HepG2 (cell line): ENCODE measurements at regions not wholly inside any gene's neighbourhood (a gene's known extent, or its start where the extent isn't known, plus 50 kb on each side); places are given as distances from the start of the nearest gene placed in this dataset.
A peak's percentile ranks its signal among the peaks of the same experiment; 100 is the strongest.

Experiments
- ATAC-seq: fragments of 200-7000 bp; cut with Tn5 transposase; 3 replicates; pipeline ENCODE4 v1.9.1; 2020; ENCODE audit warnings: mild to moderate bottlenecking, moderate library complexity
- BruUV-seq: library from RNA; stranded (reverse); fragments of 400-500 nt; replicated peaks from 2 replicates; lab custom pipeline; 2021; lab: Mats Ljungman, UMichigan
- CTCF ChIA-PET: fragments of 300-600 bp; formaldehyde crosslinking; extraction: SDS; loops from one replicate; lab custom pipeline; 2021; ENCODE audit warnings: low total read pairs, inconsistent platforms, low intra/inter-chr PET ratio; lab: Yijun Ruan, JAX
- POLR2A ChIA-PET: fragments of 350-600 bp; sonication (Branson Sonifier 250); formaldehyde crosslinking; loops from one replicate; lab custom pipeline; 2020; ENCODE audit warnings: antibody characterized with exemption, inconsistent platforms; lab: Yijun Ruan, JAX
- DNase-seq: peaks from one replicate; pipeline ENCODE4 v3.0.0-alpha.2; 2015; ENCODE audit warnings: low spot score
- FAIRE-seq: peaks from 3 replicates; lab custom pipeline; 2011; peaks lifted over from hg19 to GRCh38; lab: Jason Lieb, UNC
- H2AFZ ChIP-seq: one replicate; pipeline ENCODE4 v1.6.1; 2011; ENCODE audit warnings: low read length, inconsistent platforms
- H3K27ac ChIP-seq: fragments of 300-600 bp; 3 replicates; pipeline ENCODE4 v1.8.0; 2011; ENCODE audit warnings: mixed run types, mild to moderate bottlenecking, mixed read lengths, low read length, inconsistent platforms; ENCODE audit not compliant: insufficient read depth; ENCODE audit errors: extremely low read length
- H3K27me3 ChIP-seq, 2 experiments: fragments of 200-600 bp in 1 of 2; 2 replicates in 1 of 2; 3 replicates in 1 of 2; pipeline versions ENCODE4 v1.6.0 to v1.8.0; 2011; ENCODE audit warnings: low read length in 2 of 2, mild to moderate bottlenecking in 2 of 2, moderate library complexity in 2 of 2, inconsistent platforms in 1 of 2; ENCODE audit not compliant: insufficient read depth in 2 of 2, control insufficient read depth in 1 of 2
- H3K36me3 ChIP-seq, 2 experiments: fragments of 200-600 bp in 1 of 2; replicated peaks in 1 of 2; 2 replicates in 1 of 2; 3 replicates in 1 of 2; pipeline versions ENCODE4 v1.5.1 to v1.8.0; 2011; ENCODE audit warnings: low read length in 2 of 2, inconsistent platforms in 1 of 2; ENCODE audit not compliant: insufficient read depth in 2 of 2, control insufficient read depth in 1 of 2
- H3K4me1 ChIP-seq: 2 replicates; pipeline ENCODE4 v1.5.1; 2012; ENCODE audit warnings: low read length, inconsistent platforms; ENCODE audit not compliant: insufficient read depth
- H3K4me2 ChIP-seq: 2 replicates; pipeline ENCODE4 v1.6.0; 2011; ENCODE audit warnings: low read depth, low read length, inconsistent platforms
- H3K4me3 ChIP-seq, 3 experiments: fragments of 200-600 bp in 1 of 3; sonication (generic), shearing (Covaris generic) in 1 of 3; replicated peaks in 1 of 3; 2 replicates each; pipeline ENCODE4 v1.5.1; 2011 to 2016; ENCODE audit warnings: low read length in 3 of 3, inconsistent platforms in 2 of 3, low read depth in 2 of 3, mild to moderate bottlenecking in 2 of 3, control low read depth in 1 of 3, mixed read lengths in 1 of 3; ENCODE audit not compliant: insufficient read depth in 1 of 3
- H3K79me2 ChIP-seq: one replicate; pipeline ENCODE4 v1.6.1; 2011; ENCODE audit warnings: low read length, inconsistent platforms; ENCODE audit not compliant: insufficient read depth
- H3K9ac ChIP-seq: 2 replicates; pipeline ENCODE4 v1.6.0; 2011; ENCODE audit warnings: mild to moderate bottlenecking, low read depth, low read length, inconsistent platforms; ENCODE audit not compliant: insufficient read depth
- H3K9me3 ChIP-seq: 2 replicates; pipeline ENCODE4 v1.5.1; 2012; ENCODE audit warnings: mild to moderate bottlenecking, low read length
- H4K20me1 ChIP-seq: 2 replicates; pipeline ENCODE4 v1.6.0; 2011; ENCODE audit warnings: inconsistent platforms, mild to moderate bottlenecking, low read length, moderate library complexity; ENCODE audit not compliant: insufficient read depth
- ARHGAP35 ChIP-seq: sonication (generic); formaldehyde crosslinking; IDR thresholded peaks from 2 replicates; pipeline ENCODE4 v1.9.0; 2022; ENCODE audit warnings: mild to moderate bottlenecking, inconsistent platforms, moderate library complexity, missing genetic modification reagents, borderline replicate concordance
- DPF2 ChIP-seq: sonication (generic); formaldehyde crosslinking; IDR thresholded peaks from 2 replicates; pipeline ENCODE4 v1.4.0; 2020; ENCODE audit warnings: mild to moderate bottlenecking, low read depth, missing genetic modification reagents, borderline replicate concordance
- KDM2A ChIP-seq: sonication (generic); formaldehyde crosslinking; IDR thresholded peaks from 2 replicates; pipeline ENCODE4 v1.4.0; 2020; ENCODE audit warnings: low read depth, missing genetic modification reagents, borderline replicate concordance
- MTA3 ChIP-seq: sonication (generic); formaldehyde crosslinking; IDR thresholded peaks from 2 replicates; pipeline ENCODE4 v1.4.0; 2020; ENCODE audit warnings: missing genetic modification reagents
- NCOA5 ChIP-seq: sonication (generic); formaldehyde crosslinking; IDR thresholded peaks from 2 replicates; pipeline ENCODE4 v1.4.0; 2020; ENCODE audit warnings: missing genetic modification reagents
- NFE2 ChIP-seq: sonication (generic); formaldehyde crosslinking; IDR thresholded peaks from 2 replicates; pipeline ENCODE4 v1.4.0; 2020; ENCODE audit warnings: missing genetic modification reagents
- PAX8 ChIP-seq: sonication (generic); formaldehyde crosslinking; IDR thresholded peaks from 2 replicates; pipeline ENCODE4 v1.8.0; 2022; ENCODE audit warnings: mild to moderate bottlenecking, missing genetic modification reagents, borderline replicate concordance
- ZFP1 ChIP-seq: IDR thresholded peaks from 2 replicates; pipeline ENCODE4 v1.6.1; 2016
- ZMAT3 ChIP-seq: sonication (generic); formaldehyde crosslinking; conservative IDR thresholded peaks from 2 replicates; pipeline ENCODE4 v1.7.0; 2021; ENCODE audit warnings: missing genetic modification reagents
- ZNF17 ChIP-seq: sonication (generic); formaldehyde crosslinking; IDR thresholded peaks from 2 replicates; pipeline ENCODE4 v1.5.0; 2020; ENCODE audit warnings: mild to moderate bottlenecking, missing genetic modification reagents
- ZNF496 ChIP-seq: sonication (generic); formaldehyde crosslinking; IDR thresholded peaks from 2 replicates; pipeline ENCODE4 v1.8.1; 2023; ENCODE audit warnings: mild to moderate bottlenecking, moderate library complexity, missing genetic modification reagents; ENCODE audit not compliant: insufficient replicate concordance
- ZNF761 ChIP-seq: sonication (generic); formaldehyde crosslinking; conservative IDR thresholded peaks from 2 replicates; pipeline ENCODE4 v1.4.0; 2020; ENCODE audit warnings: mild to moderate bottlenecking, missing genetic modification reagents
- WGBS: methylation state at CpG from one replicate; pipeline ENCODE4 v1.1.6; 2017; ENCODE audit warnings: low lambda C conversion rate; 5-methylcytosine and 5-hydroxymethylcytosine counted together
- in situ Hi-C: cut with HindIII; loops from 2 replicates; pipeline ENCODE4 v1.10.0; 2017; ENCODE audit warnings: low pct_unique_long_range_greater_than_20kb; ENCODE audit not compliant: extremely low pct_ligation_motif_present
- intact Hi-C: fragments of 100-400 bp; cut with micrococcal nuclease; formaldehyde crosslinking; loops from one replicate; pipeline ENCODE4 v1.10.0; 2022; ENCODE audit not compliant: unreplicated experiment
- TF ChIP-seq, protein P1 (sequence below): sonication (generic); formaldehyde crosslinking; IDR thresholded peaks from 2 replicates; pipeline ENCODE4 v1.4.0; 2020; ENCODE audit warnings: mild to moderate bottlenecking, missing genetic modification reagents
- TF ChIP-seq, protein P2 (sequence below): sonication (generic); formaldehyde crosslinking; IDR thresholded peaks from 2 replicates; pipeline ENCODE4 v1.4.0; 2020; ENCODE audit warnings: missing genetic modification reagents
- TF ChIP-seq, protein P3 (sequence below): IDR thresholded peaks from 2 replicates; pipeline ENCODE4 v1.6.1; 2016; ENCODE audit warnings: missing compliant biosample characterization, missing genetic modification reagents, borderline replicate concordance

DNA sequence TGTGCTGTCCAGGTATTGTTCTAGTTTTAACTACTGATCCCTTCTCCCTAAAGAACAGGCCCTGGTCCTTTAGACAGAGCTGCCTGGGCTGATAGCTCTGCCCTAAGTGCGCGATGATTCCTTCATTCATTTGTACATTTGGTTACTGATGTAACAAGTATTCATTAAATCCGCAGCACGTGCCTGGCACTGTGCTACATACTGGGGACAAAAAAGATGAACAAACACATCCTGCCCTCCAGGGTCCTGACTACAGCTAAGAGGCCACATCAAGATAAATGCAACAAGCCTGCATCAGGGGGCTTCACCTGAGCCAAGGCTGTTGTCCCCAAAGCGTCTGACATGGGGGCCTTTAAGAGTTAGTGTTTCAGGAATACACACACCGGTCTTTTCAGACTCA lies 99.0 kb upstream of the PODXL start (continued):
- TF ChIP-seq PAX8 (CRISPR knock-in tag): no peak
- TF ChIP-seq, protein P1, sequence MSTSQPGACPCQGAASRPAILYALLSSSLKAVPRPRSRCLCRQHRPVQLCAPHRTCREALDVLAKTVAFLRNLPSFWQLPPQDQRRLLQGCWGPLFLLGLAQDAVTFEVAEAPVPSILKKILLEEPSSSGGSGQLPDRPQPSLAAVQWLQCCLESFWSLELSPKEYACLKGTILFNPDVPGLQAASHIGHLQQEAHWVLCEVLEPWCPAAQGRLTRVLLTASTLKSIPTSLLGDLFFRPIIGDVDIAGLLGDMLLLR (CRISPR knock-in tag): no peak

DNA sequence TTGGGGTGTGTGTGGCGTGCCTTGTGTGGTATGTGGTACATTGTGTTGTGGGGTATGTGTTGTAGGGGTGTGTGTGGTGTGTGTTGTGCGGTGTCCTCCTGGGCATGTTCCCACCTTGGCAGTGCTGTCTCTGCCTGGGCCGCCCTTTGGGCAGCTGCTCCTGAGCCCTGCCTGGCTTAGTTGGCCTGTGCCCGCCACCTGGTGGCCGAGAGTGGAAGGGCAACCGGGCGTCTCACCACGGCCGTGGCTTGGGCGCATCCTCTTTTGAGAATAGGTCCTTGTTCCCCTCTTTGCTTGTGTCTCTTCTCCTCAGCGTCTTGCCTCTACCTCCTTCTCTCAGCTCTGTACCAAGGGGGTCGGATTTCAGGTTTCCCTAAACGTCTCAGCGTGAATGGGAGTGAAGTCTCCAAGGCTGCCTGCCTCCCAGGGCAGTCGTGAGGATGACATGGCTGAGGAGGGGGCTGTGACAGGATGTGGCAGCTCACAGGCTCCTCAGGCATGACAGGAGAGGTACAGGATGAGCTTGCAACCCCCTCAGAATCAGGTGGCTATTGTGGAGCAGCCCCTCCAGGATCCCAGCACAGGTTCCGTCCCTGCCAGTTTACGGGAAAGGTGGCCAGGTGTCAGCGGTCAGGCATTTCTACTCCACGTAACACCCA lies 98.4 kb upstream of the PODXL start:
- ATAC-seq: peak; percentile 97
- H2AFZ ChIP-seq: no peak overlapping the region
- H3K79me2 ChIP-seq: no peaks in the 10 kb centered on the region
- WGBS: 26% methylated on average over 17 of the region's 19 CpGs
- H3K9ac ChIP-seq: no peak overlapping the region
- peaks cover 0 to 6% of the 10 kb centered on the region in 2 experiments; a peak in 2 of 5 replicates for H3K27me3 ChIP-seq
- intact Hi-C loops (loop anchor here (1.0 kb wide), 2 partner anchors 109 to 146 kb away; no protein-coding TSS in a partner anchor), in situ Hi-C loops (loop anchor here (5.0 to 10.0 kb wide), 2 partner anchors 107 to 150 kb away; no protein-coding TSS in a partner anchor)
- H4K20me1 ChIP-seq: no peaks in the 10 kb centered on the region
- peak; percentile 63 for FAIRE-seq
- ChIA-PET POLR2A (no interaction called here), CTCF (interaction anchor here (1.2 to 1.8 kb wide), 2 partner anchors 108 to 147 kb away, joined by 3 to 10 read pairs; no protein-coding TSS in a partner anchor)
- peak; percentile 45 for DNase-seq
- no peaks in the 10 kb centered on the region for H3K9me3 ChIP-seq
- H3K4me3 ChIP-seq: no peak overlapping the region
- H3K27ac ChIP-seq: no peak overlapping the region
- no peak overlapping the region for H3K4me2 ChIP-seq
- H3K4me1 ChIP-seq: no peaks in the 10 kb centered on the region
- no TSS peak for BruUV-seq
- no peaks in the 10 kb centered on the region for H3K36me3 ChIP-seq
- TF ChIP-seq NFE2 (no peak), ARHGAP35 (CRISPR knock-in tag) (no peak), ZNF761 (no peak), ZNF17 (no peak), DPF2 (CRISPR knock-in tag) (no peak), ZNF496 (no peak), KDM2A (peak; percentile 50; the same call in 1 of the 2 replicates), ZMAT3 (CRISPR knock-in tag) (no peak), NCOA5 (no peak), ZFP1 (CRISPR knock-in tag) (no peak), MTA3 (CRISPR knock-in tag) (no peak)
- TF ChIP-seq, protein P2, sequence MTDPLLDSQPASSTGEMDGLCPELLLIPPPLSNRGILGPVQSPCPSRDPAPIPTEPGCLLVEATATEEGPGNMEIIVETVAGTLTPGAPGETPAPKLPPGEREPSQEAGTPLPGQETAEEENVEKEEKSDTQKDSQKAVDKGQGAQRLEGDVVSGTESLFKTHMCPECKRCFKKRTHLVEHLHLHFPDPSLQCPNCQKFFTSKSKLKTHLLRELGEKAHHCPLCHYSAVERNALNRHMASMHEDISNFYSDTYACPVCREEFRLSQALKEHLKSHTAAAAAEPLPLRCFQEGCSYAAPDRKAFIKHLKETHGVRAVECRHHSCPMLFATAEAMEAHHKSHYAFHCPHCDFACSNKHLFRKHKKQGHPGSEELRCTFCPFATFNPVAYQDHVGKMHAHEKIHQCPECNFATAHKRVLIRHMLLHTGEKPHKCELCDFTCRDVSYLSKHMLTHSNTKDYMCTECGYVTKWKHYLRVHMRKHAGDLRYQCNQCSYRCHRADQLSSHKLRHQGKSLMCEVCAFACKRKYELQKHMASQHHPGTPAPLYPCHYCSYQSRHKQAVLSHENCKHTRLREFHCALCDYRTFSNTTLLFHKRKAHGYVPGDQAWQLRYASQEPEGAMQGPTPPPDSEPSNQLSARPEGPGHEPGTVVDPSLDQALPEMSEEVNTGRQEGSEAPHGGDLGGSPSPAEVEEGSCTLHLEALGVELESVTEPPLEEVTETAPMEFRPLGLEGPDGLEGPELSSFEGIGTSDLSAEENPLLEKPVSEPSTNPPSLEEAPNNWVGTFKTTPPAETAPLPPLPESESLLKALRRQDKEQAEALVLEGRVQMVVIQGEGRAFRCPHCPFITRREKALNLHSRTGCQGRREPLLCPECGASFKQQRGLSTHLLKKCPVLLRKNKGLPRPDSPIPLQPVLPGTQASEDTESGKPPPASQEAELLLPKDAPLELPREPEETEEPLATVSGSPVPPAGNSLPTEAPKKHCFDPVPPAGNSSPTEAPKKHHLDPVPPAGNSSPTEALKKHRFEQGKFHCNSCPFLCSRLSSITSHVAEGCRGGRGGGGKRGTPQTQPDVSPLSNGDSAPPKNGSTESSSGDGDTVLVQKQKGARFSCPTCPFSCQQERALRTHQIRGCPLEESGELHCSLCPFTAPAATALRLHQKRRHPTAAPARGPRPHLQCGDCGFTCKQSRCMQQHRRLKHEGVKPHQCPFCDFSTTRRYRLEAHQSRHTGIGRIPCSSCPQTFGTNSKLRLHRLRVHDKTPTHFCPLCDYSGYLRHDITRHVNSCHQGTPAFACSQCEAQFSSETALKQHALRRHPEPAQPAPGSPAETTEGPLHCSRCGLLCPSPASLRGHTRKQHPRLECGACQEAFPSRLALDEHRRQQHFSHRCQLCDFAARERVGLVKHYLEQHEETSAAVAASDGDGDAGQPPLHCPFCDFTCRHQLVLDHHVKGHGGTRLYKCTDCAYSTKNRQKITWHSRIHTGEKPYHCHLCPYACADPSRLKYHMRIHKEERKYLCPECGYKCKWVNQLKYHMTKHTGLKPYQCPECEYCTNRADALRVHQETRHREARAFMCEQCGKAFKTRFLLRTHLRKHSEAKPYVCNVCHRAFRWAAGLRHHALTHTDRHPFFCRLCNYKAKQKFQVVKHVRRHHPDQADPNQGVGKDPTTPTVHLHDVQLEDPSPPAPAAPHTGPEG (CRISPR knock-in tag): no peak
- TF ChIP-seq, protein P3, sequence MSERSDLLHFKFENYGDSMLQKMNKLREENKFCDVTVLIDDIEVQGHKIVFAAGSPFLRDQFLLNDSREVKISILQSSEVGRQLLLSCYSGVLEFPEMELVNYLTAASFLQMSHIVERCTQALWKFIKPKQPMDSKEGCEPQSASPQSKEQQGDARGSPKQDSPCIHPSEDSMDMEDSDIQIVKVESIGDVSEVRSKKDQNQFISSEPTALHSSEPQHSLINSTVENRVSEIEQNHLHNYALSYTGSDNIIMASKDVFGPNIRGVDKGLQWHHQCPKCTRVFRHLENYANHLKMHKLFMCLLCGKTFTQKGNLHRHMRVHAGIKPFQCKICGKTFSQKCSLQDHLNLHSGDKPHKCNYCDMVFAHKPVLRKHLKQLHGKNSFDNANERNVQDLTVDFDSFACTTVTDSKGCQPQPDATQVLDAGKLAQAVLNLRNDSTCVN (CRISPR knock-in tag): 0 out of 2 replicates have a peak, but pooled peaks have one; percentile 35
